ENCODE measurements at regions not wholly inside any gene's neighbourhood (a gene's known extent, or its start where the extent isn't known, plus 50 kb on each side); places are given as distances from the start of the nearest gene placed in this dataset.

GRCh38 chr22:27617214-27617881 is 184.2 kb downstream of the MN1 start:
- no peak for DNase-seq (ENCODE audit: low read depth)

- no peak for DNase-seq (ENCODE audit: low read depth)
These were observed 181.0 kb downstream of the MN1 start for GRCh38 chr22:27620367-27621154.

DNA sequence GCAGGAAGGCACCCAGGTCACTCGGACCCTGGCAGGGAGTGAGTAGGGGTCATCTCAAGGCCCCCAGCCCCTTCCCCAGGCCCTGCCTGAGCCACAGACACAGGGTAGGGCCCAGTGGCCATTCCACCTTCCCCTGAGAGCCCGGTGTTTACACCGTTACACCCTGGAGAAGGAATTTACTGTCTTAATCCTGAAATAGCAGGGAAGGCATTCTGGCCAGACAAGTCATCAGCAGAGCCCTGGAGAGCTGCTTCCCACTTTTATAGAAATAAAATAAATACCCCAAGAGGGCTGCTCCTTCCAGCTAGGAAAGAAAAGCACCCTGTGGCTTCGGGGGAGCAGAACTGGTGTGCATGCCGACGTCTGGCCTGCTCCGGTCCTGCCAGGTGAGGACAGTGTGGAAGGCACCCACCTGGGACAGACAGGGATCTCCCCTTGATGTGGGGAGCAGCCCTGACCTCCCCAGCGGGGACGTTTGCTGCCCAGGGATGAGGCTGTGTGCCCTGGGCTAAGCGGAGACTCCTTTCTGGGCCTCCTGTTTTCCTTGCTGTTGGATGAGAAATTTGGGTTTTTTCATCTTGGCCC is 180.0 kb downstream of the MN1 start:
- no peak for DNase-seq (ENCODE audit: low read depth)

DNA sequence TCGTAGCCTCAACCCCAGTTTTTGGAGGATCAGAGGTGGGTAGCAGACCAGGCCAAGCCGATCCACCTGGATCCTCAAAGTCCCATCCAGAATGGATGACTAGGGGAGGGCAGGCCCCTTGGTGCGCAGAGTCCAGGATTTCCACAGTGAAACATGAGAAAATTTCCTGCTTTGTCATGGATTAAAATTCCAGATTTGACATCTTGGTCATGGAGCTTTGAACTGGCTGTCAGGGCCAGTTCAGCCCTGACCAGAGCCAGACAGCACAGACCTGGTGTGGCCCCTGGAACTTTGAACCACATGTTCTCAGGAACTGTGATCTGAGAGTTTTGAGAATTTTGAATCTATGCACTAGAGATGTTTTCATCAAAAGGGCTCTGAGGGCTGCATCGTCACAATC is 177.5 kb downstream of the MN1 start:
- DNase-seq (ENCODE audit: low read depth): no peak

DNA sequence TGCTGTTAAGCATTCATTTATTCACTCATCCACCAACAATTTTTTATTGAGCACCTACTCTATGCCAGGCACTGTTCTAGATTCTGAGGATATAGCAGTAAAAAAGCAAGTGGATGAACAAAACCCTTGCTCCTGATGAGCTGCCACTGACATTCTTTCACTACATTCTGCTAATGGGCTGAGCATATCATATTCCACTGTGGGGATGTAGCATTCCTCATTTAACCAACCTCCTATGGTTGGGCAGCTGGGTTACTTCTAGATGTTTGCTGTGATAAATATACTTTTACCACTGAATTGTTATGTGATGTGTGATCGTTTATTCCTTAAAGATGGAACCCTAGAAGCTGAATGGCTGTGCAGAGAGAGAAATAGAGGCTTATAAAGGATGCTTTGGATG is 176.9 kb downstream of the MN1 start:
- DNase-seq (ENCODE audit: low read depth): no peak

DNA sequence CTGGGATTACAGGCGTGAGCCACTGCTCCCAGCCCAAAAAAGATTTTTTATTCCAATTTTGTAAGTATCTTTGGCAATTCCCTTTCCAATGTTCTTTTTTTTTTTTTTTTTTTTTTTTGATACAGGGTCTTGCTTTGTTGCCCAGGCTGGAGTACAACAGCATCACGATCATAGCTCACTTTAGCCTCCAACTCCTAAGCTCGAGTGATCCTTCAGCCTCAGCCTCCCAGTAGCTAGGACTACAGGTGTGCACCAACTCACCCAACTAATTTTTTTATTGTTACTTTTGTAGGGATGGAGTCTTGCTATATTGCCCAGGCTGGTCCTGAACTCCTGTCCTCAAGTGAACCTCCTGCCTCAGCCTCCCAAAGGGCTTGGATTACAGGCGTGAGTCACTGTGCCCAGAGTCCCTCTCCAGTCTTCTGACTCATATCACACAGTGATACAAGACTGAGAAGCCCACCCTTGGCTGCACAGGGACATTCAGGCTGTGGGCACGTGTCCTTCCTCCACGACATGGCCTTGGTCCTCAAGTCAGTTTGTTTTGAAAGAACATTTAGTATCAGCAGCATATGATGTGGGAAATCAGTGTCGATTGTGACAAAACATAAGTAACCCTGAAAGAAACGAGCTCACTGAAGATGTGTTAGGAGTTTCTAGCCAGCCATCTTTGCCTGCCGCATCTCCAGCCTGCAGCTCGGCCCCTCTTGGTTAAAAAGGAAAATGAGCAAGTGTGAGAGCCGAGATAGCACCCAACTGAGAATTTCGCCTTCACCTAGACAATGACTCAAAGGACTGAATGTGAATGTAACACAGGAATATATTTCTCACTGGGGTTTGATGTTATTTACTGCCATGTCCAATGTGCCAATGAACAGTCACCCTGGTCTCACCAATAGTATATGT is 175.5 kb downstream of the MN1 start:
- no peak for DNase-seq (ENCODE audit: low read depth)

DNA sequence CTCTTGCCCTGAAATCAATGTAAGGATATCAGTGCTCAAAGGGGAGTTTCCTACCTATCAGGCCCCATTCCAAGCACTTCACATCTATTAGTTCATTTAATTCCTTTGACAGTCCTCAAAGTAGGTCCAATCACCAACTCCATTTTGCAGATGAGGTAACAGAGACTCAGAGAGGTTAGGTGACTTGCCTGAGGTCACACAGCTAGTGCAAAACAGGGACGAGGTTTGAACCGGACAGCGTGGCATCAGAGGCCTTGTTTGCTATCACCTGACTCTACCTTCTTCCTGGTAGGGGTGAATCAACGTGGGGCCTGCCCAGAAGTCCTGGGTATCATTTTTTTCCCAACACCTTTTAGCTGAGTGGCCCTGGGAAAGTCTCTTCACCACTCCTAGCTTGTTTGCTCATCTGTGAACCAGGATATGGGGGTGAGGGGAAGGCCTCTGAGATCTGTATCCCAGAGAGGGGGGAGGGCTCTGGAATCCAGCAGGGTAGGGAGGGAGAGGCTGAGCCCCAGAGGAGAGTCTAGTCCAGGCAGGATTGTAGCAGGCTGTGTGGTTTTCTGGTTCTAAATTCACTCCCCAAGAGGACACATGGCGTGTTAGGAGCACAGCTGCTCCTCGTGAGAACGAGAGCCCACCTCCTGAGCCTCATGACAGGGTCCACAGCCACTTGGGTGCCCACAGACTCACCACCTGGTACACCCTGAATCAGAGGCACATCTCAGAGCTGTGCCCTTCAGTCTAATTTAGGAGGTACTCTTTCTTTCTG is 174.7 kb downstream of the MN1 start:
- DNase-seq (ENCODE audit: low read depth): no peak

GRCh38 chr22:27627444-27627833 is 174.1 kb downstream of the MN1 start:
- DNase-seq (ENCODE audit: low read depth): no peak

GRCh38 chr22:27627901-27628300 is 173.7 kb downstream of the MN1 start:
- no peak for DNase-seq (ENCODE audit: low read depth)

- no peak for DNase-seq (ENCODE audit: low read depth)
These were observed 173.2 kb downstream of the MN1 start for GRCh38 chr22:27628341-27628740.

DNA sequence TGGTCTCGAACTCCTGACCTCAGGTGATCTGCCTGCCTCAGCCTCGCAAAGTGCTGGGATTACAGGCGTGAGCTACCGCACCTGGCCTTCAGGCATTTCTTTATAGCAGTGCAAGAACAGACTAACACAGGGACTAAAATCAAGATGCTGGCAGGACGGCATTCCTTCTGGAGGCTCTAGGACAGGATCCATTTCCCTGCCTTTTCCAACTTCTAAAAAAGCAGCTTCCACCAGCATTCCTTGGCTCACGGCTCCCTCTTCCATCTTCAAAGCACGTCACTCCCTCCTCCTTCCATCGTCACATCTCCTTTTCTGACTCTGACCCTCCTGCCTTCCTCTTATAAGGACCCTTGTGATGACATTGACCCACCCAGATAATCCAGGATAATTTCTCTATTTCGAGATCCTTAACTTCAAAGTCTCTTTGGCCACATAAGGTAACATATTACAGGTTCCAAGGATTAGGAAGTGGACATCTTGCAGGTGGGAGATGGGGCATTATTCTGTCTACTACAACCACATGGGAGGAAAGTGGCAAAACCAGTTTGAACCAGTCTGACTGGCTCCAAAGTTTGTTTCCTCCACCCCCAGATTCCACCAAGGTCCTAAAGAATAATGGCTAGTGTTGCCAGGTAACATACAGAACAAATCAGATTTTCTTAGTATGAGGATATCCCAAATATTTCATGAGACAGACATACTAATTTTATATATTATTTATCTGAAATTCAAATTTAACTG is 172.5 kb downstream of the MN1 start:
- no peak for DNase-seq (ENCODE audit: low read depth)

DNA sequence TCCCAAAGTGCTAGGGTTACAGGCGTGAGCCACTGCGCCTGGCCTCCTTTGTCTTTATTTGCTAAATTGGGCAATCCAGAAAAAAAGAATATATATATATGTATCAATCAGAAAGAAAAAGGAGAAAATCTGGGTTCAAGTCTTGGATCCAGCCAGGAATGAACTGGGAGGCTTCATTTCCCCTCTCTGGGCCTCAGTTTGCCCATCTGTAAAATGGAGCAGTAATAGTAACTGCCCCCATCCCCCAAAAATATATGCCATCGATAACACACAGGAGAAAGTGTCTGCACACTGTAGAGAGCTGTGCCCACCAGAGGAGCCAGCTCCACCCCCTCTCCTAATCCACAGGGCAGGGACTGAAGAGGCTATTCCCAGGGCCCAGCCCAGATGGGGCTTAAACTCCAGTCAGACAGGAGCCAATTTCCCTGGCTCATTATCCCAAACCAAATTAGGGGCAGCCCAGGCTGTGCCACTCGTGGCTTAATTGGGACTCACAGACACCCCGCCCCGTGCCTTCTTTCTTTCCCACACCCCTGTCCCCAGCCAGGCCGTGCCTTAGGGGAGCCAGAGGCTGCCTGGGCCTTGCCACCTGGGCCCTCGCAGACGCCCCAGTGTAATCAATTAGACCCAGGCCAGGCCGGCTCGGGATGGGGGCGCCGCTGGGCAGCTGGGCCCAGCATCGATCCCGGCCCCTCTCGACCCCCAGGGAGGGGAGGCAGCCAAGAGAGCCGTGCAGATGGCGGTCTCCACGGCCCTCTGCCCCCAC is 171.5 kb downstream of the MN1 start:
- DNase-seq (ENCODE audit: low read depth): no peak

DNA sequence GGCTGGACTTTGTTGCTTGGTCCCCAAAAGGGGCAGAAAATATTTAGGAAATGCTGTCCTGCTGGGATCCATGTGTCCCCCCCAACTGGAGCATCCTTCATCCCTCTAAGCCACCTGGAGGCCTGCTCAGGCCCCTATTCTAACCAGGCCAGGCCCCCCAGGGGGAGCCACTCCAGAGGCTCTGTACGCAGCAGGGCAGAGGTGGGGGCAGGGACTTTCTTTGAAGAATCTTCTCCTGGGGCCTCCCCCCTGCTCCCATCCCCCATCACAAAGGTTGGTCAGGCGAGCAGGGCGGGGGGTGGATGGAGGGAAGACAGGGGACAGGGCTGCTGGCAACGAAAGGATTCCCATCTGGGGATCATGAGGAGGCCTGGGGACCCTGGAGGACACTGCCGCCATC is 170.8 kb downstream of the MN1 start:
- DNase-seq (ENCODE audit: low read depth): no peak

DNA sequence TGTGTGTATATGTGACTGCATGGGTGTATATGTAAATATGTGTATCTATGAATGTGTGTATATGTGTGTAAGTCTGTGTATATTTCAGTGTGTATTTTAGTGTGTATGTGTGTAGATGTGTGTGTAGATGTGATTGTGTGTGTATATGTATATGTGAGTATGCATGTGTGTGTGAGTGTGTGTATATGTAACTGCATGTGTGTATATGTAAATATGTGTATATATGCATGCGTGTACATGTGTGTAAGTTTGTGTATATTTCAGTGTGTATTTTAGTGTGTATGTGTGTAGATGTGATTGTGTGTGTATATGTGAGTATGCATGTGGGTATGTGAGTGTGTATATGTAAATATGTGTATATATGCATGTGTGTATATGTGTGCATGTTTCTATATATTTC is 169.9 kb downstream of the MN1 start:
- DNase-seq (ENCODE audit: low read depth): no peak

- no peak for DNase-seq (ENCODE audit: low read depth)
These were observed 168.9 kb downstream of the MN1 start for GRCh38 chr22:27632451-27633295.

- DNase-seq (ENCODE audit: low read depth): no peak
These were observed 168.2 kb downstream of the MN1 start for GRCh38 chr22:27633296-27633871.

- no peak for DNase-seq (ENCODE audit: low read depth)
These were observed 167.4 kb downstream of the MN1 start for GRCh38 chr22:27634043-27634740.

- DNase-seq (ENCODE audit: low read depth): no peak
These were observed 166.1 kb downstream of the MN1 start for GRCh38 chr22:27635435-27635834.
